ENCODE measurements at regions not wholly inside any gene's neighbourhood (a gene's known extent, or its start where the extent isn't known, plus 50 kb on each side); places are given as distances from the start of the nearest gene placed in this dataset.
"Not testable (repeated sequence)": the region's sequence is repeated elsewhere in the genome, so short reads cannot be mapped to it uniquely, and the experiment has no call there.

- DNase-seq (ENCODE audit: low read depth), result no peak
Measured at GRCh38 chr5:36478646-36479317, 127.6 kb upstream of the SLC1A3 start.

- DNase-seq (ENCODE audit: low read depth), result no peak
Measured at GRCh38 chr5:36481454-36482120, 124.8 kb upstream of the SLC1A3 start.

GRCh38 chr5:36482812-36483211, 123.6 kb upstream of the SLC1A3 start:
- no peak for DNase-seq (ENCODE audit: low read depth)

GRCh38 chr5:36489505-36489904, 116.9 kb upstream of the SLC1A3 start:
- no peak for DNase-seq (ENCODE audit: low read depth)

DNA sequence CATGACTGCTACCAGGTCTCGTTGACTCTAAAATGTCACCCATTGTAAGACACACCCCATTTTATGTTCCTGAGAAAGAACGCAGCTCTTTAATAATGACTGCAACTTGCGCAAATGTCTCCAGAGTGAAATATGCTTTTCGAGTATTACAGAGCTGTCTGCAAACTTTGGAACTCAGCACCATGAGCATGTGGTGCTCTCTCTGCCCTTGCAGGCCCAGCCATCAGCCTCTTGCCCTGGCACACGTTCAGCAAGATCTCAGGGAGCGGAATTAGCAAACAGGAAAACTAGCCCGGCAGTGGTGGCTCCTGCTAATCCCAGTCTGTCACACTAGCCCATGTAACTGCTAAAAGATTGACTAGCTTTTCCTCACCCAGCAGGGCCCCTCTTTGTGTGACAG, 114.5 kb upstream of the SLC1A3 start:
- DNase-seq (ENCODE audit: low read depth), result no peak

DNA sequence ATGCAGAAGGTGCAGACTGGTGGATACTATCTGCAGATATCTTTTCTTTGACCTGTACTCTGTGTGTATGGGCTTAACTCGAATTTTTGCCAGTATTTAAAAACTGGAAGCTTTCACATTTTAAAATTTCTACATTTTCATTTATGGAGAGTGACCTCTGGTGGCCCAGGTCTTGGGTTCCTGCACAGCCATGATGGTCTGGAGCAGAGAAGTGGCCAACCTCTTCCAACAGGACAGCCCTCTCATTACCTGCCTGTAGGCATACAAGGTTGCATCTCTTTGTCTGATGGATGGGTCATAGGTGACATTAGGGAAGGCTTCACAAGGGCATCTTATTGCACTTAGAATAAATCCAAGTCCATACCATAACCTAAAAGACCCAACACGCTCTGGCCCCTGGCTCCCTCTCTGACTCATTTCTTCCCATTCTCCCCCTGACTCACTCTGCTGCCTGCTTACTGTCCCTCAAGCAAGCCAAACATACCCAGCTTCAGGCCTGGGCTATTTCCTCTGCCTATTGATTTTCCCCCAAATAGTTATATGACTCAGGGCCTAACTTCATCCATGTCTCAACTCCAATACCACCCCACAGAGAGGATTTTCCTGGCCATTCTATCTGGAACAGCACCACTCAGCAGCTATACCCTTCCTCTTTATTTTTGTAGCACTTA, 113.3 kb upstream of the SLC1A3 start:
- DNase-seq (ENCODE audit: low read depth), result no peak

- no peak for DNase-seq (ENCODE audit: low read depth)
Measured at GRCh38 chr5:36494028-36494427, 112.4 kb upstream of the SLC1A3 start.

- no peak for DNase-seq (ENCODE audit: low read depth)
Measured at GRCh38 chr5:36494841-36495601, 111.4 kb upstream of the SLC1A3 start.

DNA sequence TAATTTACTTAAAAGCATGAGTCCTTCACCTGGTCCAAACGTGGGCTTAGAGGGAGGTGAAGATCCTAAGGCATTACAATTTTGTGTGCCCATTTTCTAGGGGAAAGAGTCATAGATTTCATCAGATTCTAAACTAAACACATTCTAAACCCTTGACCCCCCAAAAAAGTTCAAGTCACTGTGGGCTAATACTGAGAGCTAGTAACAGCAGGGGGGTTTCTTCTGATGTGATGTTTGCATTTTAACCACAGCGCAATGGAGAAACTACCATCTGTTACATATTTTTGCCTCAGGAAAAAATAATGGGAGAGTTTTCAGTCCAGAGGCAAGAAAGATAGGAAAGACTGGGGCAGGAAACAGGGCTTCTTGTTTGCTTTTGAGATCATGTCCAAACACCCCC, 110.8 kb upstream of the SLC1A3 start:
- DNase-seq (ENCODE audit: low read depth), result no peak

DNA sequence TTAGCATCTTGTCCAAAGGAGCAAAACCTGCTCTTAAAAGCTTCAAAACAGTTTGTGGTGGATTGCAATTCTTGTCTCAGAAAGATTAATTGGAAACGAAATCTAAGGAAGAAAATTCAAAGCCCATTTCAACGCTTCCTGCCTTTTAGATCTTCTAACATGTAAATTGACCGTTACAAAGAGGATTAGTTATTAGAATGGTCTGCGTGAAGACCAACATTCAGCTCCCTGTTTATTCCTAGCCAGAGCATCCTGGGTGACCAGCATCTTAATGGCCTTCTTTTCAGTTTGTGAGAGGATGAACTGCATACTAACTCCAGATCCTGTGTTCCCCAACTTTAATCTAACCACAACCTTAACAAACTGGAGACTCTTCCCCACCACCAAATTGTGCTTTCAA, 109.9 kb upstream of the SLC1A3 start:
- no peak for DNase-seq (ENCODE audit: low read depth)

DNA sequence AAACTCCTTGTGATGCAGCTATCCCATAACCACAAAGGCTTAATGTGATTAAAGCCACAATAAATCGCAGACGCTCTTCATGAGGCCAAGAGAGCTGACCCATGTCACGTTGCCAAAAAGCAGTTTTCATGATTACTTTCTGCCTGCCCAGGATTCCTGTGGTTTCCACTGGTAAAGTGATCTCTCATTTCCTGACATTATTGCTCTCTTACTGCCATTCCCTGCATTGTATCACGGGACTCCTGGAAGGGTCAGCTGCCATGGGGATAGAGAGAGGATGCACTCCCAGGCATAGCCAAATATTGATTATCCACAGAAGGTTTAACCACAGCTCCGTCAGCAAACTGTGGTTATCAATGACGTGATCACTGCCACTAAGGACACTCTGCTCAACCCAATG, 103.8 kb upstream of the SLC1A3 start:
- DNase-seq (ENCODE audit: low read depth), result peak; percentile 78

DNA sequence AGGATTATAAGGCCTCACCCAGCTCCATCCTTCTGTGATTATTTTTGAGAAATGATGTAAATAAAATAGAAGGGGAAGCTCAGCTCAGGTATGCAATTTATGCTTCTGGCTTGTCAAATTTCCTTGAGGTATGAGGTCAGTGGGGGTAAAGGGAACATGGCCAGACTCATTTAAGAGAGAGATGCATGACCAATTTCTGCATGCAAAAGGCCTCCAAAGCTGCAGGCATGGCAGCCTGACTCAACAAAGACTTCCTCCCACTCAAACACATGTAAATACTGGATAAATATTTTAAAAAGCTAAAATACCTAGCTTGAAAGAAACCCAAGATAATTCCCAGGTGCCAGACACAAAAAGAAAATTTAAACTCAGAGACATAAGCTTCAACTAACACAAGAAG, 101.4 kb upstream of the SLC1A3 start:
- no peak for DNase-seq (ENCODE audit: low read depth)

GRCh38 chr5:36507332-36507952, 99.0 kb upstream of the SLC1A3 start:
- DNase-seq (ENCODE audit: low read depth), result no peak

DNA sequence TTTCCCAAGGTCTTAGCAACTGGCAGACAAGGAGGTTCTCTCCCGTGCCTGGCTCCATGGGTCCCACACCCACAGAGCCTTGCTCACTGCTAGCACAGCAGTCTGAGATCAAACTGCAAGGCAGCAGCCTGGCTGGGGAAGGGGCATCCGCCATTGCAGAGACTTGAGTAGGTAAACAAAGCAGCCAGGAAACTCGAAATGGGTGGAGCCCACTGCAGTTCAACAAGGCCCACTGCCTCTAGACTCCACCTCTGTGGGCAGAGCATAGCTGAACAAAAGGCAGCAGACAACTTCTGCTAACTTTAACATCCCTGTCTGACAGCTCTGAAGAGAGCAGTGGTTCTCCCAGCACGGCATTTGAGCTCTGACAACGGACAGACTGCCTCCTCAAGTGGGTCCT, 98.1 kb upstream of the SLC1A3 start:
- not testable (repeated sequence) for DNase-seq (ENCODE audit: low read depth)

DNA sequence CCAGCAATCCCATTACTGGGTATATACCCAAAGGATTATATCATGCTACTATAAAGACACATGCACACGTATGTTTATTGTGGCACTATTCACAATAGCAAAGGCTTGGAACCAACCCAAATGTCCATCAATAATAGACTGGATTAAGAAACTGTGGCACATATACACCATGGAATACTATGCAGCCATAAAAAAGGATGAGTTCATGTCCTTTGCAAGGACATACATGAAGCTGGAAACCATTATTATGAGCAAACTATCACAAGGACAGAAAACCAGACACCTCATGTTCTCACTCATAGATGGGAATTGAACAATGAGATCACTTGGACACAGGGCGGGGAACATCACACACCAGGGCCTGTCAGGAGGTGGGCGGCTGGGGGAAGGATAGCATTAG, 92.8 kb upstream of the SLC1A3 start:
- not testable (repeated sequence) for DNase-seq (ENCODE audit: low read depth)

DNA sequence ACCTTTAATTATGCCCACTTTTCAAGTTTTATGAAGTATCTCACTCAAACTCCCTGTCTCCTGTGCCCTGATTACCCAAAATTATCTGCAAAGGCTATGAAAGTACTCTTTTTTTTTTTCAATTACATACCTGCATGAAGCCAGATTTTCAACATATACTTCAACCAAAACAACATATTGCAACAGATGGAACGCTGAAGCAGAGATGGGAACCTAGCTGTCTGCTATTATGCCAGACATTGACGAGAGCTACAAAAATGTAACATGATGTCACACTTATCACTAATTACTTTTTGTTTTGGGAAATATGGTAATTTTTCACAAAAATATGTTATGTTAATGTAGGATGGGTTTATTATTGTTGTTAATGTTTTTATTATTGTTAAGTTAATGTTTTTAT, 86.5 kb upstream of the SLC1A3 start:
- no peak for DNase-seq (ENCODE audit: low read depth)

GRCh38 chr5:36521219-36521618, 85.2 kb upstream of the SLC1A3 start:
- DNase-seq (ENCODE audit: low read depth), result no peak

GRCh38 chr5:36521838-36522745, 84.3 kb upstream of the SLC1A3 start:
- no peak for DNase-seq (ENCODE audit: low read depth)

- DNase-seq (ENCODE audit: low read depth), result no peak
Measured at GRCh38 chr5:36522746-36523065, 83.7 kb upstream of the SLC1A3 start.

- DNase-seq (ENCODE audit: low read depth), result no peak
Measured at GRCh38 chr5:36523450-36523849, 83.0 kb upstream of the SLC1A3 start.

GRCh38 chr5:36523926-36524325, 82.5 kb upstream of the SLC1A3 start:
- no peak for DNase-seq (ENCODE audit: low read depth)

All from non-pigmented ciliary epithelial cell (primary cell).